Osteoblast (primary cell): ENCODE measurements at regions not wholly inside any gene's neighbourhood (a gene's known extent, or its start where the extent isn't known, plus 50 kb on each side); places are given as distances from the start of the nearest gene placed in this dataset.

Experiments used
- DNase-seq: peaks from one replicate; pipeline ENCODE4 v3.0.0; 2011; ENCODE audit warnings: low spot score, mixed read lengths; ENCODE audit not compliant: insufficient read length; ENCODE audit errors: missing footprints
- H2AFZ ChIP-seq: 2 replicates; pipeline ENCODE4 v1.6.0; 2011; ENCODE audit warnings: mild to moderate bottlenecking, low read length
- H3K27ac ChIP-seq: 2 replicates; pipeline ENCODE4 v1.5.1; 2011; ENCODE audit warnings: mild to moderate bottlenecking, low read depth, low read length, moderate library complexity
- H3K27me3 ChIP-seq: 2 replicates; pipeline ENCODE4 v1.6.0; 2012; ENCODE audit warnings: mild to moderate bottlenecking, control low read depth, inconsistent platforms, low read length, moderate library complexity; ENCODE audit not compliant: insufficient read depth
- H3K36me3 ChIP-seq: 2 replicates; pipeline ENCODE4 v1.5.1; 2011; ENCODE audit warnings: mild to moderate bottlenecking, low read length, control low read depth, moderate library complexity; ENCODE audit not compliant: insufficient read depth
- H3K4me1 ChIP-seq: 2 replicates; pipeline ENCODE4 v1.5.1; 2011; ENCODE audit warnings: mild to moderate bottlenecking, low read length, control low read depth, moderate library complexity; ENCODE audit not compliant: insufficient read depth
- H3K4me2 ChIP-seq: 2 replicates; pipeline ENCODE4 v1.6.0; 2011; ENCODE audit warnings: mild to moderate bottlenecking, low read length; ENCODE audit not compliant: insufficient read depth
- H3K4me3 ChIP-seq: fragments of 200-600 bp; sonication (generic); 3 replicates; pipeline ENCODE4 v1.5.1; 2012; ENCODE audit warnings: mild to moderate bottlenecking, low read length, inconsistent platforms; ENCODE audit not compliant: insufficient read depth
- H3K79me2 ChIP-seq: 2 replicates; pipeline ENCODE4 v1.6.0; 2012; ENCODE audit warnings: mild to moderate bottlenecking, low read length, control low read depth, inconsistent platforms; ENCODE audit not compliant: insufficient read depth
- H3K9me3 ChIP-seq: 2 replicates; pipeline ENCODE4 v1.5.1; 2011; ENCODE audit warnings: low read depth, low read length, control low read depth
- H4K20me1 ChIP-seq: 2 replicates; pipeline ENCODE4 v1.6.0; 2012; ENCODE audit warnings: mild to moderate bottlenecking, low read length, control low read depth; ENCODE audit not compliant: insufficient read depth
- TF ChIP-seq, protein P1 (sequence below): IDR thresholded peaks from 2 replicates; pipeline ENCODE4 v1.5.1; 2011; ENCODE audit warnings: mild to moderate bottlenecking, low read depth, low read length, moderate library complexity; ENCODE audit errors: extremely low read depth

DNA sequence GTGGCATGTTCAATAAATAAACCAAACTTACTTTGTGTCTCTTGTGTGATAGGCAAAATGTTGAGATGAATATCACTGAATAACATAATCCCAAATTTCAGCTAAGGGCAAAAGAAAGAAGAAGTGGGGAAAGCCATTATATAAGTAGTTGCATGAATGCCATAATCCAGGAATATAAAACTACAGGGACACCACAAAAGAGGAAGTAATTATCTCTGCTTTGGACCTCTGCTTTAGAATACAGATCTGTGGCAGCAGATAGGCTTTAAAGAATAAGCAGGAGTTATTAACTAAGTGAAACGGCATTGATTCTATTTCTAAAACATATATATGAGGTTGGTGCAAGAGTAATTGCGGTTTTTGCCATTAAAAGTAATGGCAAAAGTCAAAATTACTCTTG lies 288.5 kb upstream of the SNX7 start:
- no peaks in the 10 kb centered on the region for H3K4me1 ChIP-seq
- H3K4me3 ChIP-seq: no peak overlapping the region
- no peaks in the 10 kb centered on the region for H4K20me1 ChIP-seq
- no peaks in the 10 kb centered on the region for H3K36me3 ChIP-seq
- no peaks in the 10 kb centered on the region for H3K9me3 ChIP-seq
- no peak overlapping the region for H3K27ac ChIP-seq
- no peaks in the 10 kb centered on the region for H3K27me3 ChIP-seq
- H3K79me2 ChIP-seq: no peaks in the 10 kb centered on the region
- H3K4me2 ChIP-seq: no peak overlapping the region
- DNase-seq: no peak
- TF ChIP-seq, protein P1, sequence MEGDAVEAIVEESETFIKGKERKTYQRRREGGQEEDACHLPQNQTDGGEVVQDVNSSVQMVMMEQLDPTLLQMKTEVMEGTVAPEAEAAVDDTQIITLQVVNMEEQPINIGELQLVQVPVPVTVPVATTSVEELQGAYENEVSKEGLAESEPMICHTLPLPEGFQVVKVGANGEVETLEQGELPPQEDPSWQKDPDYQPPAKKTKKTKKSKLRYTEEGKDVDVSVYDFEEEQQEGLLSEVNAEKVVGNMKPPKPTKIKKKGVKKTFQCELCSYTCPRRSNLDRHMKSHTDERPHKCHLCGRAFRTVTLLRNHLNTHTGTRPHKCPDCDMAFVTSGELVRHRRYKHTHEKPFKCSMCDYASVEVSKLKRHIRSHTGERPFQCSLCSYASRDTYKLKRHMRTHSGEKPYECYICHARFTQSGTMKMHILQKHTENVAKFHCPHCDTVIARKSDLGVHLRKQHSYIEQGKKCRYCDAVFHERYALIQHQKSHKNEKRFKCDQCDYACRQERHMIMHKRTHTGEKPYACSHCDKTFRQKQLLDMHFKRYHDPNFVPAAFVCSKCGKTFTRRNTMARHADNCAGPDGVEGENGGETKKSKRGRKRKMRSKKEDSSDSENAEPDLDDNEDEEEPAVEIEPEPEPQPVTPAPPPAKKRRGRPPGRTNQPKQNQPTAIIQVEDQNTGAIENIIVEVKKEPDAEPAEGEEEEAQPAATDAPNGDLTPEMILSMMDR: no peak
- no peak overlapping the region for H2AFZ ChIP-seq

DNA sequence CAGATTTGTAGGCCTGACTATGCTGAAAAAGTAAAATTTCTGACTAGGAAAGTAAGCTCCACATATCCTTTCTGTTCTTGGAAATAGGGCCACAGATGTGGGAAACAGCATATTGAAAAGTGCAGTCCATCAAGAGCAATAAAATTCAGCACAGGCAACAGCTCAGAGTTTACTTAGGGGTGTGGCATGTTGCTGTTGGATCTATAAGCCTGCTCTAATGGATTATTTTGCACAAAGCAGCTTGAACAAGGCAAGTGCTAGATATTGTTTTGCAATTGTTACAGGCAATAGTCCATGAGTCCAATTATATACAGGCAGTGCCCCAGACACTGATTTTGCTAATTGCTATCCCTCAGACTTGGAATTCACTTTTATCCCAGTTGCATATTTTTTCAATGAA lies 289.8 kb upstream of the SNX7 start:
- Histone ChIP-seq H3K36me3 (no peaks in the 10 kb centered on the region), H3K4me2 (no peak overlapping the region), H3K79me2 (no peaks in the 10 kb centered on the region), H2AFZ (no peak overlapping the region), H3K4me3 (no peak overlapping the region), H4K20me1 (no peaks in the 10 kb centered on the region), H3K4me1 (no peaks in the 10 kb centered on the region), H3K27ac (no peak overlapping the region), H3K27me3 (no peaks in the 10 kb centered on the region), H3K9me3 (no peaks in the 10 kb centered on the region)
- TF ChIP-seq, protein P1: no peak
- DNase-seq: no peak

DNA sequence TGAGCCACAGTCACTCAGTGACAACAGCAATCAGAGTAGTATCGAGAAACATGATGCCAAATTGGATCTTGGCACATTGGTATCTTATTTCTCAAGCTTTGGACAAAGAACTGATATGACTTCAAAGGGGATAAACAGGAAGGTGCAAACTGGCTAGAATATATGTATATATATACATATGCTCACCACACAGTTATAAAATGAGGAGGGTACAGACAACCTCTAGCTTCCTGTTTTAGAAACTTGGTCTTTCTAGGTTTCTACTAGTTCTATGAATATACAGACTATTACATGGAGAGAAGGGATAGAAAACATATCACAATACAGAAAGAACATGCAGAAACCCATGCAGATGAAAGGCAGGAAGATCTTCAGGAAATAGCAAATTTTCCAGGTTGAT lies 292.1 kb upstream of the SNX7 start:
- H3K27me3 ChIP-seq: no peaks in the 10 kb centered on the region
- no peaks in the 10 kb centered on the region for H3K9me3 ChIP-seq
- H3K4me3 ChIP-seq: no peak overlapping the region
- no peak for DNase-seq
- H3K36me3 ChIP-seq: no peaks in the 10 kb centered on the region
- TF ChIP-seq, protein P1: no peak
- H3K79me2 ChIP-seq: no peaks in the 10 kb centered on the region
- no peak overlapping the region for H3K4me2 ChIP-seq
- no peaks in the 10 kb centered on the region for H4K20me1 ChIP-seq
- no peaks in the 10 kb centered on the region for H3K4me1 ChIP-seq
- H2AFZ ChIP-seq: peak overlapping the region; percentile 2
- no peak overlapping the region for H3K27ac ChIP-seq

DNA sequence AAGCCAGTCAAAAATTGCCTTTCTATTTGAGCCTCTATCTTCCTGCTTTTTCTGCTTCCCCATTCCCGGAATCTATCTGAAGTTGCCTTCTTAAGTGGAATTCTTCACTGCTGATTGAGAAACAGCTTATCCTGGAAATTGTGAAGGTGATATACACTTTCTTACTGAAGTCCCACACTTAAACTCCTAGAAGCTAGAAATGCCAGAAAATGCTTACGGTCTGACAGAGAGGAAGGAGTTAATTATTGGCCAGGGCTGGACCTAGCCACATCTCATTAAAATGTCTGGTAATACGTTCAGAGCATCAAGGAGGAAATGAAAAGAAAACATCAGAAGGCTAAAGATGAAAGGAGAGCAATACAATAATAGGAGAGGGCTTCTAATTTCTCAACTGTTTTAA lies 292.5 kb upstream of the SNX7 start:
- Histone ChIP-seq H3K79me2 (no peaks in the 10 kb centered on the region), H3K36me3 (no peaks in the 10 kb centered on the region), H3K27ac (no peak overlapping the region), H3K4me2 (peak overlapping the region; percentile 9), H4K20me1 (no peaks in the 10 kb centered on the region), H3K27me3 (no peaks in the 10 kb centered on the region), H2AFZ (peak overlapping the region; percentile 2), H3K4me3 (no peak overlapping the region), H3K4me1 (no peaks in the 10 kb centered on the region), H3K9me3 (no peaks in the 10 kb centered on the region)
- TF ChIP-seq, protein P1: no peak
- DNase-seq: no peak
